HG03575 (cell line): ENCODE measurements at regions not wholly inside any gene's neighbourhood (a gene's known extent, or its start where the extent isn't known, plus 50 kb on each side); places are given as distances from the start of the nearest gene placed in this dataset.

ENCODE experiments used
- ATAC-seq: cut with Tn5 transposase; IDR thresholded peaks from one replicate; pipeline ENCODE4 v1.9.1; 2021; ENCODE audit not compliant: unreplicated experiment, insufficient number of reproducible peaks, low FRiP score; ENCODE audit errors: extremely low read depth

DNA sequence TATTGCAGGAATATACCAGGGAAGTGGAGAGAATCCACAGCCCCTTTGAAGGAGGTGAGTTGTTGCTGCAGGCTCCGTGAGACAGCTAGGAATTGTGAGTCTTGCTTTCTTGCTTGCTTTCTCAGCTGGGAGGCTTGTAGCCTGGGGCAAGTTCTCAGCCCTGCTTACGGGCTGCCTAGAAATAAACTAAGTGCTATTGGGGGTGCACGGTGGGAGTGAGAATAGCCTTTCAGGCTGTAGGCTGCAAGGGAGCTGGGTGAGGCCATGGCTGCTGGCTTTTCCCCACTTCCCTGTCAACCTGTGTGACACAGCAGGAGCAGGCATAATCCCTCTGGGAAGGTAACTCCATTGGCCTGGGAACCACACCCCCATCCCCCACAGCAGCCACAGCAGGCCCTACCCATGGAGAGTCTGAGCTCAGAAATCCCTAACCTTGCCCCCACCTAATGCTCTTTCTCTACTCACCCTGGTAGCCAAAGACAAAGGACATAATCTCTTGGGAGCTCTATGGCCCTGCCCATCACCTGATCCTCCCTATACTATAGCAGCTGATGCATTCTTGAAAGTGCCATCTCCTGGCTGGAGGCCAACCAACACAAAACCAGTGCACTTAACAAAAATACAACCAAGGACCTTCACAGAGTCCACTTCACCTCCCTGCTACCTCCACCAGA is 113.0 kb downstream of the MMRN1 start:
- ATAC-seq: no peak

DNA sequence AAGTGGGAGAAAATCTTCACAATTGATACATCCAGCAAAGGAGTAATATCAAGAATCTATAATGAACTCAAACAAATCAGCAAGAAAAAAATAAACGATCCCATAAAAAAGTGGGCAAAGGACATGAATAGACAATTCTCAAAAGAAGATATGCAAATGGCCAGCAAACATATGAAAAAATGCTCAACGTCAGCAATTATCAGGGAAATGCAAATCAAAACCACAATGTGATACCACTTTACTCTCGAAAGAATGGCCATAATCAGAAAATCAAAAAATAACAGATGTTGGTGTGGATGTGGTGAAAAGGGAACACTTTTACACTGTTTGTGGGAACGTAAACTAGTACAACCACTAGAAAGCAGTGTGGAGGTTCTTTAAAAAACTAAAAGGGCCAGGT is 114.3 kb upstream of the CCSER1 start:
- ATAC-seq: no peak

- no peak for ATAC-seq
Observed at GRCh38 chr4:90024519-90024918, 102.7 kb upstream of the CCSER1 start.

GRCh38 chr4:90025248-90025647 is 101.9 kb upstream of the CCSER1 start:
- no peak for ATAC-seq

DNA sequence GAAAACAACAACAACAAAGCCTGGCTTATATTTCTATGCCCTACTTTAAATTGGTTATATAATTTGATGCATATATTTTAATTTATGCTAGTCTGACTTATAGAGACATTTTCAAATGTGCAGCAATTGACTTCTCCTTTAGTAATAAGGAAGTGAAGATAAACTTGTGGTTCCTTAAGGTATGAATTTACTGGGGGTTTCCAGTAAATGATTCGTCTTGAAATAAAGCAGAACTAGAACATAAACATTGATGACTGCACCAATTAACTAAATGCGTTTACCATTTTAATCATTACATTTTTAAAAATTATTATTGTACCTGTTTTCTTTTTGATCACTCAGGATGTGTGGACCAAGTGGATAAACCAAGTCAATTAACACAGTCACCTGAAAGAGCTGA is 99.6 kb upstream of the CCSER1 start:
- ATAC-seq: peak; percentile 76

GRCh38 chr4:90028460-90028859 is 98.7 kb upstream of the CCSER1 start:
- ATAC-seq: no peak

GRCh38 chr4:90030202-90030601 is 97.0 kb upstream of the CCSER1 start:
- no peak for ATAC-seq

GRCh38 chr4:90030953-90031352 is 96.2 kb upstream of the CCSER1 start:
- no peak for ATAC-seq

DNA sequence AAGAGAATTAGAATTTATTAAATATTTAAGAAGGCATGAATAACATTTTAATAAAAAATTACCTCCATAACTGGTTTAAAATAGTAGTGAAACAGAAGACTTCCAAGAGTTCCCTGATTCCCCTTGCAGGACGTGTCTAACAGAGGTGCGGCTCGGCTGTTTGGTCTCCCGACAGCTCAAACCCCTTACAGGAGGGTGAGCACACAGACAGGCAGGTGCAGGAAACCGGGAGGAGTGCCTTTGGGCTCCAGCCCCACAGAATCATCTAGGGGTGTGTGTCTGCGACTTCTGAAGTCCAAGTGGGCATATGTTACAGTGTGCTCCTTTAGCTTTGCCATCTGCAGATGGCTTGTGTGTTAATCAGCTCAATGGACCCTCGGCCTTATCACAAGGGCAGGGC is 88.1 kb upstream of the CCSER1 start:
- no peak for ATAC-seq

- ATAC-seq: no peak
Observed at GRCh38 chr4:90051999-90052398, 75.2 kb upstream of the CCSER1 start.

GRCh38 chr4:90057091-90057490 is 70.1 kb upstream of the CCSER1 start:
- no peak for ATAC-seq

DNA sequence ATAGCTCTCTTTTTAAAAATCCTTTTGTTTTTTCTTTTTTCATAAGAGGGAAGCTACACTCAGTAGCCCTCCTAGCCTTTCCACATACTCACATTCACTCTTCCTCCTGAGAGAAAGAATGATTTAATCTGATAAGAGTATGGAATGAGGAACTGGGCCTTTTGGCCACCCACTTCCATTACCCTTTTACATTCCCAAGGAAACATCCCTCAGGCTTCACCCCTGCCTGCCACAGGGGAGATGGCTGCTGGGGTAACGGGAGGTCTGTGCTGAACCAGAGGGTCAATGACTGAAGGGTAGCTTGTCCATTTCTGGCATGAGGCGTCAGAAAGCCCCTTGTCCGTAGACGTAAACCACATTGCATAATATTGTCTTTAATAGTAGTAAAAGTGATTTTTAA is 67.2 kb upstream of the CCSER1 start:
- no peak for ATAC-seq

DNA sequence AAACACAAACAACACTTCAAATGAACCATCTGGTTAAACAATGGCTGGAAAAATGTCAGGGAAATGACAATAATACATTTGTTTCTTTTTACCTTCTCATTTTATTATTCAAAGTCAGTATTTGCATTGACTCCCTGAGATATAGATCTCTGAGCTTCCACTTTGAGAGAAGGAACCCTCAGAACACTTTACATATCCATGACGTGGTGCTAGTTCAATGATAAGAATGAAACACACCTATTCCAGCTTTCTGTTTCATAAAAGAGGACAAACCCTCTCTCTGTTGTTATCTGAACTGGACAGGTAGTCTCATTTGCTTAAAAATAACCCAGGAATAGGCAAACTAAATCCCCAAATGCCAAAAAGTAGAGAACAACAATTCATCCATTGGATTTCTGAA is 65.3 kb upstream of the CCSER1 start:
- ATAC-seq: no peak

- no peak for ATAC-seq
Observed at GRCh38 chr4:90064196-90064595, 63.0 kb upstream of the CCSER1 start.

DNA sequence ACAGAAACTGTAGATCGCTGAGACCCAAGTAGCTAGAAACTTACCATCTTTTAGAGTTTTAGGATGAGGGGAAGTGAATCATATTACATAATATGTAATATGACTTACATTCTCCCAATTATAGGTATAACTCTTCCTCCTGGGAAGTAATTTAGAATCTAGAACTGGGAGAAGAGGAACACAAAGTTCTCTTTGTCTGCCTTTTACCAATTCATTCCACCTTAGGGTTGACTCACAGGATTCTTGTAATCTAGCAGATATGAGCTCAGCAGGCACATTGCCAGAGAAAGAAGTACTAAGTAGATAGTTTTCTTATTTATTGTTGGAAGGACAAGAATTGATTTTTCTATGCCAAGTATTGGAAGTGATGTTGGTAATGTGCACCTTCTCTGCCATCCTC is 58.0 kb upstream of the CCSER1 start:
- no peak for ATAC-seq

DNA sequence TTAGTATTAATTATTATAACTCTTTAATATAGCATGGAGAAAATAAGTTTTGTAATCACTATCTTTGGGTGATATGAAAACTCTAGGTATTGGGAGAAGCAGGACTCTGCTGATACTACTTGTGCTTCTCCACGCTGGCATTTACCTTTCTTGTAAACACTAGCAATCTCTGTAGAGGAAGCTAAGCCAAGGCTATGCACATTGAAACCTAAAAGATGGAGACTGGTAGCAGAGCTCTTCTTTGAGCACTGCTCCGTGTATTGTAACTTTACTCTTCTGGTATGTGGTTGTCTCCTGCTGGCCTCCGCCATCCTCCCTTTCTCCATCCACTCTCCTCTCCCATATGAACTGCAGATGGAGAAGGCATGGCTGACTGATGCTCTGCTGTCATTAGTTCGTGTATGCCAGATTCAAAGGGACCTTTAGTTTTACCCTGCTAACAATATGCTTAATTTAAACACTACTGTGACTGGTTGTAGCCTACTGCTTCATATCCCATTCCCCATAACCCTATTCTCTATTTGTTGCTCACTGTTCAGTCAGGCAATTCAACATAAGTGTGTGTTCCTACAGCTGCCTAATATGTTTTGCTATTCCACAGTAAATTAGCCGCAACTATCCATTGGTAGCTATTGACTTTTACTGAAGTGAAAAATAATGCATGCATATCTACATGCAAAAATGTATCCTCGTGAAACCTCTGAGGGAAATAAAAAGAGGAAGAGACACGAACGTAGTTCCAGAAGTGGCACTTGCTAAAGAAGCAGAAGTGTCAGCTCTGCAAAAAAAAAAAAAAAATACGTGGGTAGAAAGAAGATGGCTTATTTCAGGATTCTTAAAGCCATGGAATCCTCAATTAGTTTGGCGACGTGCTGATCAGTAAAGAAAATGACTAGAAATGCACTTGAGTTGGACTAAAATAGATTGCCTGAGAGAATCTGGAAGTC is 55.6 kb upstream of the CCSER1 start:
- no peak for ATAC-seq

DNA sequence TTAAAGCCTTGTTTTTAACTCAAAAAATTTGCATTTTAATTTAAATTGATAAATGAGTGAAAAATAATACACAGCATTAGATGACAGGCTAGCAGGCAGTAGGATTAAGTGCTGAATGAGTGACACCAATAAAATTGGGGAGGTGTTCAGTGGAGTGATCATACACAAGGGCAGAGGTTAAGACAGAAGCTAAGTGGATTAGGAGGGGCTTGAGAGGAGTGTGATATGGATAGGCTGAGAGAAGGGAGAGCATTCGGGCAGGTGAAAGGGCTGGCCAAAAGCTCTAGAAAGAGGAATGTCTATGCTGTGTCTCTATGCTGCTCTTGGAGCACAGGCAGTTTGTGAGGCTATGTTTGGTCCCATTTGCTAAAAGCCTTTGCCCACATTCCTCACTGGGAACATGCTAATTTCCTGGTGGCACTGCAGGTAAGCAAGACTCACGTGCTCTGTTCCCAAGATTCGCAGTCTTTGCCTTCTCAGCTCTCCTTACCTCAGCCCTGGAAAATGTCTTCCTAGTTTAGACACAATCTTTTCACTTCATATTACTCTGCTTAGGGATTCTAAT is 52.8 kb upstream of the CCSER1 start:
- no peak for ATAC-seq
